Parathyroid adenoma (tissue), 2 donors: ENCODE measurements at regions not wholly inside any gene's neighbourhood (a gene's known extent, or its start where the extent isn't known, plus 50 kb on each side); places are given as distances from the start of the nearest gene placed in this dataset.

Source experiments
- H2AFZ ChIP-seq: fragments of 300-600 bp; sonication (generic); one replicate; pipeline ENCODE4 v1.7.0; 2017; ENCODE audit warnings: antibody characterized with exemption, mild to moderate bottlenecking
- H3K27ac ChIP-seq: fragments of 300-600 bp; sonication (generic); one replicate; pipeline ENCODE4 v1.7.0; 2017
- H3K27me3 ChIP-seq: fragments of 300-600 bp; sonication (generic); one replicate; pipeline ENCODE4 v1.7.0; 2017; ENCODE audit warnings: low read length; ENCODE audit not compliant: control insufficient read depth, insufficient read depth
- H3K36me3 ChIP-seq: fragments of 300-600 bp; sonication (generic); one replicate; pipeline ENCODE4 v1.7.0; 2017; ENCODE audit warnings: low read length; ENCODE audit not compliant: control insufficient read depth, insufficient read depth
- H3K4me1 ChIP-seq: fragments of 300-600 bp; sonication (generic); one replicate; pipeline ENCODE4 v1.7.0; 2017; ENCODE audit warnings: control low read depth
- H3K4me2 ChIP-seq: fragments of 300-600 bp; sonication (generic); one replicate; pipeline ENCODE4 v1.7.0; 2017; ENCODE audit warnings: low read length
- H3K4me3 ChIP-seq: fragments of 300-600 bp; sonication (generic); one replicate; pipeline ENCODE4 v1.7.0; 2017; ENCODE audit warnings: low read depth, low read length
- H3K79me2 ChIP-seq: fragments of 300-600 bp; sonication (generic); one replicate; pipeline ENCODE4 v1.7.0; 2017; ENCODE audit warnings: control low read depth
- H3K9ac ChIP-seq: fragments of 300-600 bp; sonication (generic); one replicate; pipeline ENCODE4 v1.7.0; 2017; ENCODE audit warnings: mild to moderate bottlenecking
- H3K9me3 ChIP-seq: fragments of 300-600 bp; sonication (generic); one replicate; pipeline ENCODE4 v1.7.0; 2017; ENCODE audit warnings: low read length; ENCODE audit not compliant: control insufficient read depth
- CTCF ChIP-seq: fragments of 300-600 bp; sonication (generic); IDR thresholded peaks from one replicate; pipeline ENCODE4 v1.7.0; 2017; ENCODE audit warnings: antibody characterized with exemption, mild to moderate bottlenecking
- donor health status: primary hyperparathyroidism.

GRCh38 chr4:62232814-62233213 is 1032.7 kb downstream of the ADGRL3 start:
- Histone ChIP-seq H3K9ac (no peak overlapping the region), H3K9me3 (no peaks in the 10 kb centered on the region), H2AFZ (no peak overlapping the region), H3K79me2 (no peaks in the 10 kb centered on the region), H3K27me3 (no peaks in the 10 kb centered on the region), H3K4me2 (no peak overlapping the region), H3K36me3 (no peaks in the 10 kb centered on the region), H3K4me1 (no peaks in the 10 kb centered on the region), H3K4me3 (no peak overlapping the region), H3K27ac (no peak overlapping the region)
- no peak for TF ChIP-seq CTCF

- H3K9me3 ChIP-seq: no peaks in the 10 kb centered on the region
- H2AFZ ChIP-seq: no peak overlapping the region
- no peak overlapping the region for H3K27ac ChIP-seq
- no peak overlapping the region for H3K9ac ChIP-seq
- no peaks in the 10 kb centered on the region for H3K79me2 ChIP-seq
- no peak for TF ChIP-seq CTCF
- H3K4me1 ChIP-seq: no peaks in the 10 kb centered on the region
- no peak overlapping the region for H3K4me2 ChIP-seq
- no peak overlapping the region for H3K4me3 ChIP-seq
- H3K36me3 ChIP-seq: no peaks in the 10 kb centered on the region
- no peaks in the 10 kb centered on the region for H3K27me3 ChIP-seq
Observed at GRCh38 chr4:62231994-62232393, 1031.9 kb downstream of the ADGRL3 start.

GRCh38 chr4:62226082-62226481 is 1026.0 kb downstream of the ADGRL3 start:
- no peak overlapping the region for H3K27ac ChIP-seq
- H3K27me3 ChIP-seq: no peaks in the 10 kb centered on the region
- no peak overlapping the region for H3K9ac ChIP-seq
- no peak overlapping the region for H2AFZ ChIP-seq
- TF ChIP-seq CTCF: no peak
- no peak overlapping the region for H3K4me2 ChIP-seq
- H3K36me3 ChIP-seq: no peaks in the 10 kb centered on the region
- no peaks in the 10 kb centered on the region for H3K79me2 ChIP-seq
- no peak overlapping the region for H3K4me3 ChIP-seq
- no peaks in the 10 kb centered on the region for H3K4me1 ChIP-seq
- no peaks in the 10 kb centered on the region for H3K9me3 ChIP-seq

GRCh38 chr4:62222121-62222520 is 1022.0 kb downstream of the ADGRL3 start:
- Histone ChIP-seq H3K27ac (no peak overlapping the region), H3K27me3 (no peaks in the 10 kb centered on the region), H3K79me2 (no peaks in the 10 kb centered on the region), H3K36me3 (no peaks in the 10 kb centered on the region), H3K9me3 (no peaks in the 10 kb centered on the region), H3K9ac (no peak overlapping the region), H2AFZ (no peak overlapping the region), H3K4me2 (no peak overlapping the region), H3K4me3 (no peak overlapping the region), H3K4me1 (no peaks in the 10 kb centered on the region)
- no peak for TF ChIP-seq CTCF

- H3K27me3 ChIP-seq: no peaks in the 10 kb centered on the region
- no peak for TF ChIP-seq CTCF
- H3K9me3 ChIP-seq: no peaks in the 10 kb centered on the region
- no peak overlapping the region for H3K9ac ChIP-seq
- H3K4me2 ChIP-seq: no peak overlapping the region
- H3K79me2 ChIP-seq: no peaks in the 10 kb centered on the region
- H3K27ac ChIP-seq: no peak overlapping the region
- no peaks in the 10 kb centered on the region for H3K36me3 ChIP-seq
- H2AFZ ChIP-seq: no peak overlapping the region
- H3K4me1 ChIP-seq: no peaks in the 10 kb centered on the region
- H3K4me3 ChIP-seq: no peak overlapping the region
Observed at GRCh38 chr4:62210486-62210885, 1010.4 kb downstream of the ADGRL3 start.
